NCI-H146 treated with DMSO at 0.1 percent for 48 hours (cell line): ENCODE measurements at regions not wholly inside any gene's neighbourhood (a gene's known extent, or its start where the extent isn't known, plus 50 kb on each side); places are given as distances from the start of the nearest gene placed in this dataset.

ENCODE experiments used
- DNase-seq: peaks from one replicate; lab custom pipeline; 2025; ENCODE audit not compliant: unreplicated experiment; lab: John Stamatoyannopoulos, UW

DNA sequence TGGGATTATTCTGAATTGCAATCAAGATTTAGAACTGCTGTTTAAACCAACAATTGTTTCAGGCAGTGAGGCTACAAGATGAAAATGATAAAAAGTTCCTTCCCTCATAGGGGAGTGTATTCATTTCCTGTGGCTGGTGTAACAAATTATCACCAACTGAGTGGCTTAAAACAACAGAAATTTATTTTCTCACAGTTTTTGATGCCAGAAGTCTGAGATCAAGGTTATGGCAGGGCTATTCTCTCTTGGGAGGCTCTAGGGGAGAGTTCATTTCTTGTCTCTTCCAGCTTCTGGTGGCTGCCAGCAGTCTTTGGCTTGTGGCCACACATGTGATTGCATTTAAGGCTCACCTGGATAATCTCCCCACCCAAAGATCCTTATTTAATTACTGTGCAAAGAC lies 290.5 kb upstream of the ZSWIM2 start:
- no peak for DNase-seq

DNA sequence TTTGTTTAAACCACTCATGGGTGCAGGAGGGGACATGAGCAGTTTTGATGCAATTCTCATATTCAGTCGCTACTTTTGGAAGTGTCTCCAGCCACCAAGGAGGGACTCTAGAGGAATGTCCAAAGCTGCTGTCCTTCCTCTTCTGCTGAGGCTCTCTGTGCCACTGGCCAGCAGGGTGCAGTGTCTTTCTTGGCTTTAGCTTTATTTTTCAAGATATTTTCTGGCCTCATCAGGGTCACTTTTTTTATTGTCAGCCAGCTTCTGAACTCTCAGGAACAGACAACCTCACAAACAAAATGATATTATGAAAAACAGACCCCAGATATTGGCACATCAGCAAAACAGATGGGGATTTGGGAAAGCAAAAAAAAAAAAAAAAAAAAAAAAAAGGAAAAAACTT lies 289.3 kb upstream of the ZSWIM2 start:
- DNase-seq, result no peak

DNA sequence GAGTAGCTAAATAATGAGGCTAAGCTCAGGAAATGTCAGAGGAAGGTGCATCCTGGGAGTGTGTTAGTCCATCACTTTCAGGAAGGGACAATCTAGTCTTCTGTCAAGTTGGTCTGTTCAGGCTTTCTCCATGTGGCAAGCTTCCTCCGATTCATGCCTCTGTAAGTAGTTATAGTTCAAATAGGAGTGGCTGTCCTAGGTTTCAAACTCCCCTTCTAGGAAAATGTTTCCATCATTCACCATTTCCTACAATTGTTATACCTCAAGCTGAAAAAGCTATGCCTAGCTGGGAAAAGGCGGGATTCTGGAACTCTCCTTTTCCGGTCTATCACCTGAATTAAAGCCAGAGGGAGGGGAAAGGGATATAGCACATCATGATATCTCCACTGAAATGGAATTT lies 287.7 kb upstream of the ZSWIM2 start:
- no peak for DNase-seq

DNA sequence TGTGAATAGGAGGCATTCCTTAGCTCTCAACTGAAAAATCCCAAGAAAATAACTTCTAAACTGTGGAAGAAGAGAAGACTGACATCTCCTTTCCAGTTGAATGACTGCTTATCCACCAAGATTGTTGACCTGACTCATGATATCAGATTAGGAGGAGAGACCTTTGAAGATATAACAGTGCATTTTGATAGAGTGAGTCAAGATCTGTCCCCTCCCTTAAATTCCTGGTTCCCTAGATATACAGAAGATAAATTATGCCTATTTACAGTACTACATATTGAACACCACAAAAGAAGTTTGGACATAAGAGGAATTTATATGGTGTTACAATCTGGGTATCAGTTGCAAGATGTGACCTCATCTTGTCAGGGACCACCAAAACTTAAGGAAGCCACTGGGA lies 285.3 kb upstream of the ZSWIM2 start:
- no peak for DNase-seq

DNA sequence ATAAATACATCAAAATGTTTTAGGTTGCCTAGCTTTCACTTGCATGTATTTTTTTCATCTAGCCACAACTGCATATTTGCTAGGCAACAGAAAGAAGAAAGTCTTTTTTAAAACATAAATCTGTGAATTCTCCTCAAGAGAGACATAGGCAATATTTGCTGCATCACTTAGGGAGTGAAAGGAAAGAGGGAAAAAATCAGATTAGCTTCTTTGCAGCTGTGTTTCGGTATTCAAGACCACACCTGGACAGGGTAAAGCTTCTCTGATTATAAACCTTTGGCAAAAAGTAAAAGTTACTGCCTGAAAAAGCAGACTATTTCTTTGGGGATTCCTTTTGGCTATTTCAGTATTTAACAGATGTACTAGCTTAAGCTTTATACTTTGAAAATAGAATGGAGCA lies 280.9 kb upstream of the ZSWIM2 start:
- no peak for DNase-seq

DNA sequence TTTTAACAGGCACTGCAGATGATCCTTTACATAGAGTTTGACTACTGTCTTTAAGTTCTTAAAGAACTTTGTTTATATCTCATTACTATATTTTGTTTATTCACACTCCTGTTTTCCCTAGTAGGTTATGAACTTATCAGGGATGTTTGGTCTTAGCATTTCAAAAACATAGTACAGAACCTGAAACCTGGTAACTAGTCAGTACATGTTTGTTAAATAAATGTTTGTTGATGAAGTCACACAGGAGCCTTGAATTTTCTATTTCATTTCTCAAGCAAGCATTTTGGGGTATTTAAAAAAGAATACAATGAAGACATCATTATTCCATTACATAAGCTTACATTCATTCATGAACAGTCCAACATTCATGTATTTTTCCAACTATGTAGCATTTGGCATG lies 280.3 kb upstream of the ZSWIM2 start:
- no peak for DNase-seq

DNA sequence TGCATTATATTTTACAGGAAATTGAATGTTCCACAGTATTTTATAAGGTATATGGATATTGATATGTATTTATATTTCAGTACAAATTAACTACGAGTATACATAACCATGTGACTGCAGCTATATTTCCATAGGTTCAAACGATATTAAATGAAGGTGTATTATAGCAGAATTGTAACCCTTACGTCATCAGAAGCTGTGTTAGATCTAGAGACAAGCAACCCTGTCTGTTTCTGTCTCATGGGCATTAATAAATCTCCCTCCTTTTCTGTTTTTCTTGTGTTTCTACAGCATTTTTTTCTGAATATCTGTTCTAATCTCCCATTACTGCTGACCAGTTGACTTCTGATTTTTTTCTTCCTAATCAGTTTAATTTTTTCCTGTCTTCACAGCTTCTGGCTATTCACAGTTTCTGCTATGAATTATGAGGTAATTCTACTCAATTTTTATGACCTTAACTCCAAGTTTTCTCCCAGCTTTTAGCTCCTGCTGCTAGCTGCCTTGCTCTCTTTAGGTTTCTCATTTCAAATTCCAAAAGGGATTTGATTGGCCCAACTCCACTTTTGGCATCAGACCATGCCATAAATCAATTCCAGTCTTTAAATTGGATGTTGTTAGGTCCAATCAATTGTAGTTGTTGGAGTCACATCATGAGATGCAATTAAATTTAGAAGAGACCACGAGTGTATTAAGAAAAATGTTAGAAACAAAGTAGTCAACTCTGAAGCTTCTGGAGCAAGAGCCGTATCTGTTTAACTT lies 277.5 kb upstream of the ZSWIM2 start:
- no peak for DNase-seq

DNA sequence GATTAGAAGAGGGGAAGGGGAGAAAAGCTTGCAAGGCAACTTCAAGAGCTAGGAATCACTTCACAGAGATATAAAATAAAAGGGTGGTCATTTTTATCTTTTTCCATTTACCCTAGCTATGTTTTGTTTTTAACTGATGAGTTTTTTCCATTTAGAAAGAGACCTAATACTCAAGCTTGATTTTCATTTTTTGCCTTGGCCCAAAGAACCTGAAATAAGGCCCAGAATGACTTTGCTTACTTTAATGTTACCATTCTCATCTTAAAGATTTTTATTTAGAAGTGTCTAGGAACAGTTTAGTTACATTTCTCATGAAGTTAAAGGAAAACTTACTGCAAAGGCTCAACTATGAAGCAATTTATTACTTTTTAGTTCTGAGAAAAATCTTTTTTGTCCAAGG lies 276.3 kb upstream of the ZSWIM2 start:
- DNase-seq, result no peak

DNA sequence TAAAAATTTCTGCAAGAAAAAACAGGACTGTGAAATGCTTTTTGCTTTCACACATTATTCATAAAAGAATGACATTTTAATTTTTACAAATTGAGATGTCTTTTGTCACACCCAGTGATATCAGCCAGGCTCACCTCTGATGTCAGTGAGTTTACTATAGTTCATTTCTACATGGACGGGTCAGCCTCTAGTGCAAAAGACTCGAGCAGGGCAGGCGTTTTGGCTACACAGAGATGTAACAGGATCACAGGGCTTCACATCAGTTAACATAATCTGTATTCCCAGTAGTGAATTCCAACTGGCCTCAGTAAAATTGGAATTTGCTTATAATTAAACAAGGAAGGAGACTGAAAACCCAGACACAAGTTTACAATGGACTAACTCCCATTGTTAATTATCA lies 275.6 kb upstream of the ZSWIM2 start:
- DNase-seq, result no peak

DNA sequence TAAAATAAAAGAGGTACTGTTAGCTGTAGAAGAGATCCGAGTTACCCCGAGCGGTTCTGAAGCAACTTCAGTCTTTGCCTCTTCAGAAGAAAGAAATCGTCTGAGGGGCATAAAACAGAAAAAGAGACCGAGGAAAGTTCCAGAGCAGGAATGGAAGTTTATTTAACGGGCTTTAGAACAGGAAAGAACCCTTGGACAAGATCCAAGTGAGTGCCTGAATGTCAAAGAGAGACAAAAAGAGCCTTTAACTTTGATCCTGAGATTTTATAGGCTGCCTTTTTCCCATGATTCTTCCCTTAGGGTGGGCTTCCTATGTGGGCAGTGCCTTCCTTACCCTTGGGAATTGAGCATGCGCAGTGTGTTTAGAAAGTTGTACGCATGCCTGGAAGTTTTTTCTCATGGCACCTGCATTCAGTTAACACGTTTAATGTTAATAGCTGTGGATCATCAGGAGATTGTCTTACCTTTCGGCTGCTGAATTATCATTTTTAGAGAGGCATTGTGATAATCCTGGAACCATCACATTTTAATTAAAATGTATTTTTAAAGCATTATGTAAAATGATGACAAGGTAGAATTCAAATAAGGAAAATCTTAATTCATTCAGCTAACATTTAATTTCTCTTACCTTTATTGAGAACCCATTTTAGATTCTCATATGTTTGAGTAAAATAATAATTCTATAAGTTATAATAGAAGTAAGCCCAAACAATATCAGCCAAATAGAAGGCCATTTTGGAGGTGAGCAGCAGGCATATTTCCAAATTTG lies 269.5 kb upstream of the ZSWIM2 start:
- no peak for DNase-seq

DNA sequence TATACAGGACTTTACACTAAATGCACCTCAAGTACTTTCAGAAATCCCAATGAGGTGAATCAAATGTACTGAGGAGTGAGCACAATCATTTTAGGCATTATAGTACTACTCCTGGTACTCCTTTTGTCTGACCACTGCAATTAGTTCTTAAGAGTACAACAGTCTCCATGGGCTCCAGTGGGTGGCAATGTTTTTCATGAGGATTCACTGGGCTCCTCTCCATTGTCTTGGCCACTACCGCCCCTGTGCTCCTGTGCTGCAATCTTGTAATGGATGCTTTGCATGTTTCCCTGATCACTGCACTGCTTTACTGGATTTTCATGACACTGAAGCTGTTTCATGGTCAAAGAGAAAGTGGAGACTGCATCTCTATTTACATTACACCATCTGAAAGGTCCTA lies 268.5 kb upstream of the ZSWIM2 start:
- peak; percentile 7 for DNase-seq

DNA sequence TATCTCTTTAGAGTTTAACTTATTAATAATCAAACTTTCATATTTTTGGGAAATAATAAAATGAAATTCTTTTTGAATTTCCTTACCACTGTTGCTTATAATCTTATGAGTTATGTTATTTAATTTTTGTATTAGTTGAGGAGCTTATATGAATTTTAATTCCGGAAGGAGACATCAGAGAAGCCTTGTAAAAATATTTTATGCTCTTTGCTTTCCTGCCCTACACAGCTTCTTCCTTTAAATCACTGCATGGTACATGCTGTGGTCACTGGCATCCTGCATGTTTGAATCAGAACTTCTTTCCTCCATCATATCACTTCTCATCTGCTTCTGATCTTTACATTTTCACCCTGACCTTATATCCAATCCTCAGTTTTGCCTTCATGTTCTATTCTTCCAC lies 266.7 kb upstream of the ZSWIM2 start:
- no peak for DNase-seq

DNA sequence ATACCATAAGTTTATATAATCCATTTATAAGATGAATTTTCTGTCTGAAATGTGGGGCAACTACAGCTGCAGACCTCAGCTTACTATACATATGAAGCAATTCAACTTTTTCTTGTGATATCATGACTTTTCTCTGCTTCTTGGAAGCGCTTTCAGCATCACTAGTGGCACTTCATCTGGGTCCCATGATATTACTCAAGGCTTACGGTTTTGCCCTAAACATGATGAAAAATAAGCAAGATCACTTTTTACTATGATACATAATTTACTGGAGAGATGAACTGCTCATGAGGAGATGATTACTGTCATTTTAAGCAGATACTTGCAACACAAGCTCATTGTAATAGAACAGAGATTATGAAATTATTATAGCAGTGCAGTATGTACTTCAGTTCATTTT lies 258.0 kb upstream of the ZSWIM2 start:
- DNase-seq, result no peak

DNA sequence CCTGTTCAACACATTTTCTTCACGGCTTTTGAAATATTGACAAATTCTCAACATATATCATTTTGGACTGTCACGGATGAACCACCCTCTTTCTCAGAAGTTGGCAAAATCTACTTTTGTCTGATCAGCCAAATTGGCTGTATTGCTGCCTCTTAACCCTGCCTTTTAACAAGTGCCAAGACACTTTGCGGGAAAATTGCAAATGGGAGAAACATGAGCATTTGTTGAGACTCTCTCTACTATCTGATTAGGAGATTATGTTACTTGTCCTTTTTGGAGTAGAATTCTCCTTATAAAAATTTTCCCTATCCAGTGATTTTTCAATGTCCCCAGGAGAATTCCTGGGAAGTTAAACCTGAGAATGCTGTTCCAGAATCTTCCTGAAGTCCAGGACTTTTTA lies 256.2 kb upstream of the ZSWIM2 start:
- no peak for DNase-seq

DNA sequence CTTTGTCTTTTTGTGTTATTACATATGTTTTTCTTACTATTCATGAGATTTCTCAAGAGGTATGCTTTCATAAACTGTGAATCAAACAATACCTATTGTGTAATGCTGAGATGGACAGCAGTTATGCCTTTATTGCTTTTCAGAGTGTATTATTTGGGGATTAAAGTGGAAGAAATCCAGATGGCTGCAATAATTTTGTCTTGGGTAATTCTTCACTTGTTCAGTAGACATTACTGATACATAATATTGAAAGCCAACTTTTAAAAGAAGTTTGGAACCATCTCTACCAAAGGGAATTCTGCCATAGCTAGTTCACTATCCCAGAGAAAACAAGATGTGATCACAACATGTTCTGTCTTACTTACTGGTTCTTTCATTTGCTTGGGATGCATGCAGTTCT lies 253.4 kb upstream of the ZSWIM2 start:
- DNase-seq, result no peak

DNA sequence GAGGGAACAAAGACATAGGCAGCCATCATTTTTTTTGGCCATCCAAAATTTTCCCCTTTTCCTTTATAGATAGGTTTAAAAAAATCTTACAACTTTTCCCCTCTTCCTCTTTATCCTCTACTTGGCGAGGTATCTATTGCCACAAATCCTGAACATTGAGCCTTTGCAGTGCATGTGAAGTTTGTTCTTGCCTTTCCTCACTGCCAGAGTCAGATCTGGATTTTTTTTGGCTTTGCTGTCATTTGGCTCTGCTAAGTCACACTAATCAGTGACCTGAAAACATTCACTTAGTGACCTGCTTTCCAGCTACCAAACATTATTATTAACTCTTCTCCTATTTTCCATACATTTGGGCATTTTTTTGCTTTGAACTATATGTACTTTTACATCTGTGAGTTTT lies 249.2 kb upstream of the ZSWIM2 start:
- DNase-seq, result no peak

DNA sequence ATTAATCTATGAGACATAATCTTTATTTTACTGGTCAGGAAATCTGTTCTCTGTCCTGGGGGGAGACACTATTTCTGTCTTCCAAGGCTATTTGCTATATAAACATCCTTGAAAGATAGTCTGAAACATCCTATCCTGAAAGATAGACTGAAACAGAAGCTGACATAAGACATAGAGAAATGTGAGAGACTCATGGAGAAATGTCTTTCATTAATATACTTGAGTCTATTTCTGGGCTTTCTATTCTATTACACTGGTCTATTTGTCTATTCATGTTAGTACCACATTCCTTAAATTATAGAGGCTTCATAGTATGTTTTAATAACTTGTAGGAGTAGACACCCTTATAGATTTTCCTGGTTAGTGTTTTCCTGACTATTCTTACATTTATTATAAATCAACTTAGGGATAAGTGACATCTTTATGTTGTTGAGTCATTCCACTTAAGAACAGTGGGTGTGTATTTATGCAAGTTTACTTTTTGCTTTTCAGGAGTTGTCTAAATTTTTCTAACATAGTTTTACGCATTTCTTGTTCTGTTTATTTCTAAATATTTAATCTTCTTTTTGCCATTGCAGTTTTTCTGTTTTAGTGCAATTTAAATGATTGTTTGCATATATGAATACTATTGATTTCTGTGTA lies 244.9 kb upstream of the ZSWIM2 start:
- DNase-seq, result no peak

DNA sequence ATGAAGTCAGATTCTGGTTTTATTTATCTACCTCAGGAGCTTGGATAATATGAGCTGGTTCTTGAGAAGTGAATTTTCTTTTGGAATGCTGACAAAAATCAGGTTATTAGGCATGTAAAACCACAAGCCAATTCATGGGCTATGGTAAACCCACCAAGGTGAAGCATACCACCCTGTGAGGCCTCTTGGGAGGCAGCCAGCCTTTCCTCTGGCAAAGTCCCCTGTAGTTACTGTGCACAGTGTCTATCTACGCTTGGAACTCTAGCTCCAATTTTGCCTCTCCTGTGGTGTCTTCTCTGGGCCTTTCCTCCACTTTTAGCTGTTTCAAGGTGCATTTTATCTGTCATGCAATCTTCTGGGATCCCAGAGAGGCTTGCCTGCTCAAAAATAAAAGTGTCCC lies 242.7 kb upstream of the ZSWIM2 start:
- no peak for DNase-seq

DNA sequence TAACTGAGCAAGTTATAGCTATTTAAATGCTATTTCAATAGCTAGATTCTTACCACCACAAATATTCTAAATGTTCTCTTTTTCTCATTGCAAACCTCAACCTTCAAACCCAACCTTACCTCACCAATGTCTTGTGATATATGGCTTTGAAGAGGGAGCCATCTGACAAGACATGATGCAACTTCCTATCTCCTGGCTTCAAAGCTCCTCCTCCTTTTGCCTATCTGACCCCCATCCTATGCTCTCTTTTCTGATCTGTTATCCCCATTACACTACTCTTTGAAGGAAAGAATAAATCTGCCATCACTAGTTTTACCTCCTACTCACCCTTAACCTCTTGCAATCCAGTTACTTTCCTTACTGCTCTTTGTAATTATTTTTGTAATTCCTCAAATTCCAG lies 235.6 kb upstream of the ZSWIM2 start:
- DNase-seq, result no peak

DNA sequence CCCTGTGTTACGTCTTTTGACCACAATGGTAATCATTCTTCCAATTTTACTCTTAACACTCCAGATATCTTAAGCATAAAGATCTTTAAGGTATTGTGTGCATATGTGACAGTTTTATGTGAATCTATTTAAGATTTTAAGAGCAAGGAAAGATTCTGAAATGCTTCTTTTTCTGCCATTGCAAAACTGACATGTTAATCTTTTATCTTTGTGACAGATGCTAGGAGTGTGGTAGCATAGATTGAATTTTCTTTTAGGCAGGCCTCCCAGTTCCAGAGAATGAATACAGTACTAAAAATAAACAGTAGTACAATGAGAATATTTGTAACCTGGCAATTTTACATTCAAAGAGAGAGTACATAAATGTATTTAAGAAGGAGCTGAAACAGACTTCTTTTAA lies 232.5 kb upstream of the ZSWIM2 start:
- DNase-seq, result no peak

DNA sequence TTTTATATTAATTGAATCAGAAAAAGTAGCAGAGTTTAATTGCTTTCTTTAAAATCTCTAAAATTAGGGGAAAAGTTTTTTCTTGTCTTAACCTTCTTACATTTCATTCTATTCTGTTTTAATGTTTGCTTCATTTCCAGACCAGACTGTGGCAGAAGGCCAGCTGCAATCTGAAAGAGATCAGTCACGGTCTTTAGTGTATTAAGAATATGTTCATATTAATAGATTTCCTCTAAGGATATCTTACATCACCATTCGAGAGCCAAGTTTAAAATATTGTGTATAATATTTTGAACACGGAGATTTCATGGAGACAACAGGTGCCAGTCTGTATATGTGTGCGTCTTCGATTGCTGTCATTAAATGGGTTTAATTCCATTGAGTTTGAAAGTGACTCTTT lies 230.9 kb upstream of the ZSWIM2 start:
- no peak for DNase-seq

DNA sequence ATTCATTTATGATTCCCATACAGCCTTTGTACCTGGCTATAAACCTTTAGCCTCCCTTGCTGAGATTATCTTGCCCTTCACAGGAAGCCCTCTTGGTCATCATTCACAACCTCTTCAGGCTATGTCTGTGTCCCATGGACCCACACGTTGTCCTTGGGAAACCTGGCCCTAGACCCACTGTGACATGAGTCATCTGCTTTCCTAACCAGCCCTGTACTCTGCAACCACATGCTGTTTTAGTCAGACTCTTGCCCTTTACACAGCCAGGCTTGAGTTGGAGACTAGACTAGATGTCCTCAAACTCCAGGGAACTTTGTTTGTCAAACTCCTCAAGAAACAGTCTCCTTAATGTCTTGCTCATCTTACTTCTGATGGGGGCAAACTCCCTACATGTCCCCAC lies 229.3 kb upstream of the ZSWIM2 start:
- DNase-seq, result no peak
